Mucosa of rectum (tissue), 2 donors: ENCODE measurements at regions not wholly inside any gene's neighbourhood (a gene's known extent, or its start where the extent isn't known, plus 50 kb on each side); places are given as distances from the start of the nearest gene placed in this dataset.
A peak's percentile ranks its signal among the peaks of the same experiment; 100 is the strongest.

Experiments
- H3K27ac ChIP-seq, 2 donors: one replicate each; pipeline ENCODE4 v1.7.0; 2013; ENCODE audit warnings: inconsistent platforms in 2 of 2, low read depth in 2 of 2, low read length in 2 of 2
- H3K27me3 ChIP-seq, 2 donors: one replicate each; pipeline ENCODE4 v1.7.0; 2013; ENCODE audit warnings: low read length in 2 of 2; ENCODE audit not compliant: control insufficient read depth in 2 of 2, insufficient read depth in 2 of 2
- H3K36me3 ChIP-seq, 2 donors: one replicate each; pipeline ENCODE4 v1.7.0; 2013; ENCODE audit warnings: low read length in 2 of 2; ENCODE audit not compliant: control insufficient read depth in 2 of 2, insufficient read depth in 2 of 2
- H3K4me1 ChIP-seq, 2 donors: one replicate each; pipeline ENCODE4 v1.7.0; 2013; ENCODE audit warnings: low read length in 2 of 2, mild to moderate bottlenecking in 1 of 2; ENCODE audit not compliant: control insufficient read depth in 2 of 2, insufficient read depth in 2 of 2
- H3K4me3 ChIP-seq, 2 donors: one replicate each; pipeline ENCODE4 v1.7.0; 2013; ENCODE audit warnings: low read length in 2 of 2
- H3K9ac ChIP-seq, 2 donors: one replicate each; pipeline ENCODE4 v1.7.0; 2013; ENCODE audit warnings: low read length in 2 of 2, low read depth in 1 of 2, mild to moderate bottlenecking in 1 of 2
- H3K9me3 ChIP-seq, 2 donors: one replicate each; pipeline ENCODE4 v1.7.0; 2013; ENCODE audit warnings: low read length in 2 of 2; ENCODE audit not compliant: control insufficient read depth in 2 of 2
- donor health status: healthy.
- donor health status: Normal muscosa, but diverticular disease.

GRCh38 chr2:61774351-61774750 lies 79.5 kb downstream of the FAM161A start:
- Histone ChIP-seq H3K27me3 (no peaks in the 10 kb centered on the region), H3K36me3 (no peaks in the 10 kb centered on the region), H3K4me1 (no peaks in the 10 kb centered on the region), H3K9ac (no peak overlapping the region), H3K9me3 (no peaks in the 10 kb centered on the region), H3K4me3 (no peak overlapping the region), H3K27ac (no peak overlapping the region)

GRCh38 chr2:61771904-61772845 lies 81.7 kb downstream of the FAM161A start:
- Histone ChIP-seq H3K4me1 (no peaks in the 10 kb centered on the region), H3K27ac (no peak overlapping the region), H3K27me3 (no peaks in the 10 kb centered on the region), H3K4me3 (no peak overlapping the region), H3K36me3 (no peaks in the 10 kb centered on the region), H3K9ac (no peak overlapping the region), H3K9me3 (no peaks in the 10 kb centered on the region)

GRCh38 chr2:61770746-61771145 lies 83.1 kb downstream of the FAM161A start:
- Histone ChIP-seq H3K4me3 (no peak overlapping the region), H3K27me3 (no peaks in the 10 kb centered on the region), H3K36me3 (no peaks in the 10 kb centered on the region), H3K9me3 (no peaks in the 10 kb centered on the region), H3K4me1 (no peaks in the 10 kb centered on the region), H3K9ac (no peak overlapping the region), H3K27ac (no peak overlapping the region)

- H3K9me3 ChIP-seq, result no peaks in the 10 kb centered on the region
- H3K4me1 ChIP-seq, result no peaks in the 10 kb centered on the region
- no peaks in the 10 kb centered on the region for H3K36me3 ChIP-seq
- no peak overlapping the region for H3K27ac ChIP-seq
- H3K4me3 ChIP-seq, result no peak overlapping the region
- H3K27me3 ChIP-seq, result no peaks in the 10 kb centered on the region
- H3K9ac ChIP-seq, result no peak overlapping the region
Observed at GRCh38 chr2:61770298-61770697, 83.6 kb downstream of the FAM161A start.

GRCh38 chr2:61769093-61769675 lies 84.7 kb downstream of the FAM161A start:
- H3K27me3 ChIP-seq, result no peaks in the 10 kb centered on the region
- H3K4me3 ChIP-seq, result no peak overlapping the region
- no peak overlapping the region for H3K9ac ChIP-seq
- no peaks in the 10 kb centered on the region for H3K9me3 ChIP-seq
- no peak overlapping the region for H3K27ac ChIP-seq
- no peaks in the 10 kb centered on the region for H3K36me3 ChIP-seq
- H3K4me1 ChIP-seq, result no peaks in the 10 kb centered on the region

- no peaks in the 10 kb centered on the region for H3K36me3 ChIP-seq
- H3K9me3 ChIP-seq, result no peaks in the 10 kb centered on the region
- peak overlapping the region; percentile 98 to 99 for H3K27ac ChIP-seq
- peak overlapping the region; percentile 93 to 94 for H3K9ac ChIP-seq
- H3K4me1 ChIP-seq, result peaks cover 0 to 3% of the 10 kb centered on the region in 2 donors
- H3K27me3 ChIP-seq, result no peaks in the 10 kb centered on the region
- peak overlapping the region; percentile 92 to 96 for H3K4me3 ChIP-seq
Observed at GRCh38 chr2:61764035-61764800, 89.6 kb downstream of the FAM161A start.

GRCh38 chr2:61763605-61764034 lies 90.2 kb downstream of the FAM161A start:
- Histone ChIP-seq H3K27me3 (no peaks in the 10 kb centered on the region), H3K36me3 (no peaks in the 10 kb centered on the region), H3K9ac (peak overlapping the region; percentile 93 to 94), H3K9me3 (no peaks in the 10 kb centered on the region), H3K4me3 (peak overlapping the region; percentile 92 to 96), H3K27ac (peak overlapping the region; percentile 98 to 99), H3K4me1 (peaks cover 0 to 3% of the 10 kb centered on the region in 2 donors)

- Histone ChIP-seq H3K27me3 (no peaks in the 10 kb centered on the region), H3K9ac (no peak overlapping the region), H3K36me3 (no peaks in the 10 kb centered on the region), H3K4me3 (no peak overlapping the region), H3K4me1 (peaks cover 0 to 3% of the 10 kb centered on the region in 2 donors), H3K9me3 (no peaks in the 10 kb centered on the region), H3K27ac (no peak overlapping the region)
Observed at GRCh38 chr2:61762292-61762691, 91.6 kb downstream of the FAM161A start.

- H3K4me1 ChIP-seq, result peaks cover 0 to 3% of the 10 kb centered on the region in 2 donors
- H3K36me3 ChIP-seq, result no peaks in the 10 kb centered on the region
- H3K27me3 ChIP-seq, result no peaks in the 10 kb centered on the region
- no peak overlapping the region for H3K27ac ChIP-seq
- no peak overlapping the region for H3K4me3 ChIP-seq
- no peak overlapping the region for H3K9ac ChIP-seq
- H3K9me3 ChIP-seq, result no peaks in the 10 kb centered on the region
Observed at GRCh38 chr2:61759718-61760117, 94.1 kb downstream of the FAM161A start.

GRCh38 chr2:61759005-61759404 lies 94.9 kb downstream of the FAM161A start:
- no peaks in the 10 kb centered on the region for H3K9me3 ChIP-seq
- no peak overlapping the region for H3K27ac ChIP-seq
- H3K4me3 ChIP-seq, result no peak overlapping the region
- H3K27me3 ChIP-seq, result no peaks in the 10 kb centered on the region
- H3K36me3 ChIP-seq, result no peaks in the 10 kb centered on the region
- peaks cover 0 to 3% of the 10 kb centered on the region in 2 donors for H3K4me1 ChIP-seq
- H3K9ac ChIP-seq, result no peak overlapping the region
